HepG2 (cell line): ENCODE measurements at regions not wholly inside any gene's neighbourhood (a gene's known extent, or its start where the extent isn't known, plus 50 kb on each side); places are given as distances from the start of the nearest gene placed in this dataset.

Experiments
- ATAC-seq: fragments of 200-7000 bp; cut with Tn5 transposase; 3 replicates; pipeline ENCODE4 v1.9.1; 2020; ENCODE audit warnings: mild to moderate bottlenecking, moderate library complexity
- BruUV-seq: library from RNA; stranded (reverse); fragments of 400-500 nt; replicated peaks from 2 replicates; lab custom pipeline; 2021; lab: Mats Ljungman, UMichigan
- CTCF ChIA-PET: fragments of 300-600 bp; formaldehyde crosslinking; extraction: SDS; loops from one replicate; lab custom pipeline; 2021; ENCODE audit warnings: low total read pairs, inconsistent platforms, low intra/inter-chr PET ratio; lab: Yijun Ruan, JAX
- POLR2A ChIA-PET: fragments of 350-600 bp; sonication (Branson Sonifier 250); formaldehyde crosslinking; loops from one replicate; lab custom pipeline; 2020; ENCODE audit warnings: antibody characterized with exemption, inconsistent platforms; lab: Yijun Ruan, JAX
- DNase-seq: peaks from one replicate; pipeline ENCODE4 v3.0.0-alpha.2; 2015; ENCODE audit warnings: low spot score
- FAIRE-seq: peaks from 3 replicates; lab custom pipeline; 2011; peaks lifted over from hg19 to GRCh38; lab: Jason Lieb, UNC
- H2AFZ ChIP-seq: one replicate; pipeline ENCODE4 v1.6.1; 2011; ENCODE audit warnings: low read length, inconsistent platforms
- H3K27ac ChIP-seq: fragments of 300-600 bp; 3 replicates; pipeline ENCODE4 v1.8.0; 2011; ENCODE audit warnings: mixed run types, mild to moderate bottlenecking, mixed read lengths, low read length, inconsistent platforms; ENCODE audit not compliant: insufficient read depth; ENCODE audit errors: extremely low read length
- H3K27me3 ChIP-seq, 2 experiments: fragments of 200-600 bp in 1 of 2; 2 replicates in 1 of 2; 3 replicates in 1 of 2; pipeline versions ENCODE4 v1.6.0 to v1.8.0; 2011; ENCODE audit warnings: low read length in 2 of 2, mild to moderate bottlenecking in 2 of 2, moderate library complexity in 2 of 2, inconsistent platforms in 1 of 2; ENCODE audit not compliant: insufficient read depth in 2 of 2, control insufficient read depth in 1 of 2
- H3K36me3 ChIP-seq, 2 experiments: fragments of 200-600 bp in 1 of 2; replicated peaks in 1 of 2; 2 replicates in 1 of 2; 3 replicates in 1 of 2; pipeline versions ENCODE4 v1.5.1 to v1.8.0; 2011; ENCODE audit warnings: low read length in 2 of 2, inconsistent platforms in 1 of 2; ENCODE audit not compliant: insufficient read depth in 2 of 2, control insufficient read depth in 1 of 2
- H3K4me1 ChIP-seq: 2 replicates; pipeline ENCODE4 v1.5.1; 2012; ENCODE audit warnings: low read length, inconsistent platforms; ENCODE audit not compliant: insufficient read depth
- H3K4me2 ChIP-seq: 2 replicates; pipeline ENCODE4 v1.6.0; 2011; ENCODE audit warnings: low read depth, low read length, inconsistent platforms
- H3K4me3 ChIP-seq, 3 experiments: fragments of 200-600 bp in 1 of 3; sonication (generic), shearing (Covaris generic) in 1 of 3; replicated peaks in 1 of 3; 2 replicates each; pipeline ENCODE4 v1.5.1; 2011 to 2016; ENCODE audit warnings: low read length in 3 of 3, inconsistent platforms in 2 of 3, low read depth in 2 of 3, mild to moderate bottlenecking in 2 of 3, control low read depth in 1 of 3, mixed read lengths in 1 of 3; ENCODE audit not compliant: insufficient read depth in 1 of 3
- H3K79me2 ChIP-seq: one replicate; pipeline ENCODE4 v1.6.1; 2011; ENCODE audit warnings: low read length, inconsistent platforms; ENCODE audit not compliant: insufficient read depth
- H3K9ac ChIP-seq: 2 replicates; pipeline ENCODE4 v1.6.0; 2011; ENCODE audit warnings: mild to moderate bottlenecking, low read depth, low read length, inconsistent platforms; ENCODE audit not compliant: insufficient read depth
- H3K9me3 ChIP-seq: 2 replicates; pipeline ENCODE4 v1.5.1; 2012; ENCODE audit warnings: mild to moderate bottlenecking, low read length
- H4K20me1 ChIP-seq: 2 replicates; pipeline ENCODE4 v1.6.0; 2011; ENCODE audit warnings: inconsistent platforms, mild to moderate bottlenecking, low read length, moderate library complexity; ENCODE audit not compliant: insufficient read depth
- ARID3A ChIP-seq: IDR thresholded peaks from 2 replicates; pipeline ENCODE4 v1.6.1; 2012; ENCODE audit warnings: low read depth, low read length, improper control_type of control experiment
- CHCHD3 ChIP-seq: sonication (generic); formaldehyde crosslinking; IDR thresholded peaks from 2 replicates; pipeline ENCODE4 v1.8.0; 2022; ENCODE audit warnings: mild to moderate bottlenecking, missing genetic modification reagents, moderate library complexity
- ISX ChIP-seq: sonication (generic); formaldehyde crosslinking; conservative IDR thresholded peaks from 2 replicates; pipeline ENCODE4 v1.5.0; 2020; ENCODE audit warnings: missing genetic modification reagents
- MBD4 ChIP-seq: IDR thresholded peaks from 2 replicates; pipeline ENCODE4 v1.6.1; 2012; ENCODE audit warnings: low read length, inconsistent platforms, borderline replicate concordance
- NCOA1 ChIP-seq: sonication (generic); formaldehyde crosslinking; IDR thresholded peaks from 2 replicates; pipeline ENCODE4 v1.9.0; 2021; ENCODE audit warnings: missing genetic modification reagents
- NFYB ChIP-seq: sonication (generic); formaldehyde crosslinking; IDR thresholded peaks from 2 replicates; pipeline ENCODE4 v1.4.0; 2020; ENCODE audit warnings: missing genetic modification reagents
- NR2C2 ChIP-seq: sonication (generic); formaldehyde crosslinking; IDR thresholded peaks from 2 replicates; pipeline ENCODE4 v1.4.0; 2020; ENCODE audit warnings: missing genetic modification reagents, mild to moderate bottlenecking, moderate library complexity, borderline replicate concordance
- ONECUT2 ChIP-seq: sonication (generic); formaldehyde crosslinking; IDR thresholded peaks from 2 replicates; pipeline ENCODE4 v1.4.0; 2020; ENCODE audit warnings: missing genetic modification reagents
- PCBP2 ChIP-seq: fragments of 200-400 bp; formaldehyde crosslinking; optimal IDR thresholded peaks from 2 replicates; pipeline ENCODE3; 2018; ENCODE audit warnings: low read length, low read depth; ENCODE audit not compliant: poor library complexity, severe bottlenecking
- ZNF205 ChIP-seq: IDR thresholded peaks from 2 replicates; pipeline ENCODE4 v1.6.1; 2018; ENCODE audit warnings: missing biosample characterization, missing genetic modification reagents
- WGBS: methylation state at CpG from one replicate; pipeline ENCODE4 v1.1.6; 2017; ENCODE audit warnings: low lambda C conversion rate; 5-methylcytosine and 5-hydroxymethylcytosine counted together
- in situ Hi-C: cut with HindIII; loops from 2 replicates; pipeline ENCODE4 v1.10.0; 2017; ENCODE audit warnings: low pct_unique_long_range_greater_than_20kb; ENCODE audit not compliant: extremely low pct_ligation_motif_present
- intact Hi-C: fragments of 100-400 bp; cut with micrococcal nuclease; formaldehyde crosslinking; loops from one replicate; pipeline ENCODE4 v1.10.0; 2022; ENCODE audit not compliant: unreplicated experiment
- TF ChIP-seq, protein P1 (sequence below): sonication (generic); formaldehyde crosslinking; IDR thresholded peaks from 2 replicates; pipeline ENCODE4 v1.4.0; 2020; ENCODE audit warnings: mild to moderate bottlenecking, missing genetic modification reagents

GRCh38 chr2:188201639-188202038 lies 90.0 kb upstream of the GULP1 start:
- Histone ChIP-seq H3K9ac (no peak overlapping the region), H2AFZ (no peak overlapping the region), H3K4me3 (no peak overlapping the region), H3K27ac (no peak overlapping the region), H3K36me3 (no peaks in the 10 kb centered on the region), H3K4me2 (no peak overlapping the region), H3K9me3 (no peaks in the 10 kb centered on the region), H3K79me2 (no peaks in the 10 kb centered on the region), H3K4me1 (no peaks in the 10 kb centered on the region), H4K20me1 (no peaks in the 10 kb centered on the region), H3K27me3 (no peaks in the 10 kb centered on the region)
- DNase-seq (no peak), FAIRE-seq (no peak), ATAC-seq (no peak)
- no TSS peak for BruUV-seq
- in situ Hi-C loops (no loop called here), intact Hi-C loops (no loop called here)
- CTCF ChIA-PET, result no interaction called here
- TF ChIP-seq CHCHD3 (CRISPR knock-in tag) (no peak), ISX (no peak), NR2C2 (CRISPR knock-in tag) (no peak), PCBP2 (no peak), ZNF205 (CRISPR knock-in tag) (no peak), NCOA1 (no peak), ARID3A (no peak), NFYB (CRISPR knock-in tag) (no peak), MBD4 (no peak), ONECUT2 (CRISPR knock-in tag) (no peak)
- TF ChIP-seq, protein P1, sequence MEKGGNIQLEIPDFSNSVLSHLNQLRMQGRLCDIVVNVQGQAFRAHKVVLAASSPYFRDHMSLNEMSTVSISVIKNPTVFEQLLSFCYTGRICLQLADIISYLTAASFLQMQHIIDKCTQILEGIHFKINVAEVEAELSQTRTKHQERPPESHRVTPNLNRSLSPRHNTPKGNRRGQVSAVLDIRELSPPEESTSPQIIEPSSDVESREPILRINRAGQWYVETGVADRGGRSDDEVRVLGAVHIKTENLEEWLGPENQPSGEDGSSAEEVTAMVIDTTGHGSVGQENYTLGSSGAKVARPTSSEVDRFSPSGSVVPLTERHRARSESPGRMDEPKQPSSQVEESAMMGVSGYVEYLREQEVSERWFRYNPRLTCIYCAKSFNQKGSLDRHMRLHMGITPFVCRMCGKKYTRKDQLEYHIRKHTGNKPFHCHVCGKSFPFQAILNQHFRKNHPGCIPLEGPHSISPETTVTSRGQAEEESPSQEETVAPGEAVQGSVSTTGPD (CRISPR knock-in tag), result no peak
- POLR2A ChIA-PET, result no interaction called here
- 0% methylated on average over 2 of the region's 2 CpGs for WGBS
